Naive thymus-derived CD8-positive, alpha-beta T cell (primary cell): ENCODE measurements at regions not wholly inside any gene's neighbourhood (a gene's known extent, or its start where the extent isn't known, plus 50 kb on each side); places are given as distances from the start of the nearest gene placed in this dataset.
A peak's percentile ranks its signal among the peaks of the same experiment; 100 is the strongest.

Experiments used
- ATAC-seq, 2 donors: fragments of 150-1000 bp; cut with Tn5 transposase in 1 of 2; sonication (Bioruptor Pico), chemical (Tn5 transposase) in 1 of 2; 1 replicate in 1 of 2; 2 replicates in 1 of 2; pipeline ENCODE4 v1.10.0; 2021; ENCODE audit warnings: mild to moderate bottlenecking in 2 of 2, moderate library complexity in 2 of 2
- POLR2A ChIA-PET: fragments of 350-600 bp; sonication (Branson Sonifier 250); formaldehyde crosslinking; loops from one replicate; lab custom pipeline; 2021; ENCODE audit warnings: antibody characterized with exemption; lab: Charles Lee
- DNase-seq, 10 donors: peaks; one replicate each; pipeline versions ENCODE4 v3.0.0 to v3.0.0-alpha.2; 2020 to 2022
- H3K27ac Mint-ChIP-seq, 10 donors: one replicate each; pipeline ENCODE4 v1.8.0; 2020 to 2022; ENCODE audit warnings: mild to moderate bottlenecking in 10 of 10, mixed read lengths in 10 of 10, moderate library complexity in 4 of 10, inconsistent platforms in 1 of 10
- H3K27me3 Mint-ChIP-seq, 5 donors: one replicate each; pipeline ENCODE4 v1.8.0; 2021 to 2022; ENCODE audit warnings: mixed read lengths in 5 of 5
- H3K36me3 Mint-ChIP-seq, 3 donors: one replicate each; pipeline ENCODE4 v1.8.0; 2020 to 2022; ENCODE audit warnings: mixed read lengths in 3 of 3, mild to moderate bottlenecking in 2 of 3, inconsistent platforms in 1 of 3
- H3K4me1 Mint-ChIP-seq, 4 donors: one replicate each; pipeline ENCODE4 v1.8.0; 2021 to 2022; ENCODE audit warnings: mixed read lengths in 4 of 4
- H3K4me3 Mint-ChIP-seq, 10 donors: one replicate each; pipeline ENCODE4 v1.8.0; 2020 to 2022; ENCODE audit warnings: mild to moderate bottlenecking in 10 of 10, mixed read lengths in 10 of 10, moderate library complexity in 6 of 10, inconsistent platforms in 1 of 10
- H3K9me3 Mint-ChIP-seq, 9 donors: one replicate each; pipeline ENCODE4 v1.8.0; 2020 to 2022; ENCODE audit warnings: mixed read lengths in 9 of 9, mild to moderate bottlenecking in 3 of 9, inconsistent platforms in 1 of 9, moderate library complexity in 1 of 9

DNA sequence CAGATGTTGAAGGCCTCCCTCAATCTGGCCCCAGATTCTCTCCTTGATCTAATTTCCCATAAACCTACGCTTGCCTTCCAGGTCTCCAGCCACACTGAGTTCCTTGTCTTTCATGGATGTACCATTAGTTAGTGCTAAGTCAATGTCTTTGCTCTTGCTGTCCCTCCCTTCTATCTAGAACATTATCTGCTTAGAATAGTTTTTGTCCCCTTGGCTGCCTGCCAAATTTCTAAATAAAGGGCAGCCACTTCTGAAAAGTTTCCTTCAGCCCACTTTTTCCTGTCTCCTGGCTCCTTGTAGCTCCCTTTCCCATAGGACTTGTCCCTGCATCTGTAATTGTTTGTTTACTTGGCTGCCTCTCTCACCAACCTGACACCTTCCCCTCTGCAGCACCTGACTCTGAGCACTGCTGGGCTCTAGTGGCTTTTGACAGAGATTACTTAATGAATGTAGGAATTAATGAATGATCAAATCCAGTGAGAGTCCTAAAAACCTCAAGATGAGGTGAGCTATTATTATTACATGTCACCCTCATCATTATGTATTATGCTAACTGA is 58.3 kb downstream of the CXCL12 start:
- POLR2A ChIA-PET: no interaction called here
- Mint-ChIP-seq H3K27ac (no peak overlapping the region), H3K36me3 (no peaks in the 10 kb centered on the region), H3K9me3 (no peaks in the 10 kb centered on the region), H3K4me3 (no peak overlapping the region), H3K4me1 (peaks cover 0 to 1% (median 0%) of the 10 kb centered on the region in 4 donors), H3K27me3 (peaks cover 3 to 24% (median 19%) of the 10 kb centered on the region in 5 donors)
- no peak for DNase-seq
- ATAC-seq: no peak

- POLR2A ChIA-PET: no interaction called here
- Mint-ChIP-seq H3K9me3 (no peaks in the 10 kb centered on the region), H3K4me1 (peaks cover 0 to 1% (median 0%) of the 10 kb centered on the region in 4 donors), H3K4me3 (no peak overlapping the region), H3K36me3 (no peaks in the 10 kb centered on the region), H3K27ac (no peak overlapping the region), H3K27me3 (peaks cover 3 to 24% (median 19%) of the 10 kb centered on the region in 5 donors)
- no peak for ATAC-seq
- DNase-seq: no peak
Observed at GRCh38 chr10:44325596-44326307, 59.1 kb downstream of the CXCL12 start.

- POLR2A ChIA-PET: no interaction called here
- no peaks in the 10 kb centered on the region for H3K9me3 Mint-ChIP-seq
- no peak overlapping the region for H3K4me3 Mint-ChIP-seq
- H3K36me3 Mint-ChIP-seq: no peaks in the 10 kb centered on the region
- H3K27me3 Mint-ChIP-seq: peaks cover 5 to 25% (median 19%) of the 10 kb centered on the region in 5 donors
- no peak overlapping the region for H3K27ac Mint-ChIP-seq
- ATAC-seq (no peak), DNase-seq (no peak)
- H3K4me1 Mint-ChIP-seq: peaks cover 0 to 1% (median 0%) of the 10 kb centered on the region in 4 donors
Observed at GRCh38 chr10:44325157-44325556, 59.7 kb downstream of the CXCL12 start.

DNA sequence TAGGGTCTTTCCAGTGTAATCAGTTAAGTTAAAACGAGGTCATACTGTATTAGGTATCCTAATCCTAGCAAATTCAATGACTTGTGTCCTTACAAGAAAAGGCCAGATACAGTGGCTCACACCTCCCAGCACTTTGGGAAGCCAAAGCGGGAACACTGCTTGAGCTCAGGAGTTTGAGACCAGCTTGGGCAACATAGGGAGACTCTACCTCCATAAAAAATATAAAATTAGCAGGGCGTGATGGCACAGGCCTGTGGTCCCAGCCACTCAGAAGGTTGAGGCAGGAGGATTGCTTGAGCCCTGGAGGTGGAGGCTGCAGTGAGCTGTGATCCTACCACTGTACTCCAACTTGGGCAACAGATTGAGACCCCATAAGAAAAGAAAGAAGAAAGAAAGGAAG is 61.1 kb downstream of the CXCL12 start:
- H3K27ac Mint-ChIP-seq: no peak overlapping the region
- peaks cover 7 to 28% (median 19%) of the 10 kb centered on the region in 5 donors for H3K27me3 Mint-ChIP-seq
- no peaks in the 10 kb centered on the region for H3K36me3 Mint-ChIP-seq
- H3K4me3 Mint-ChIP-seq: no peak overlapping the region
- no peak for ATAC-seq
- POLR2A ChIA-PET: no interaction called here
- H3K9me3 Mint-ChIP-seq: no peaks in the 10 kb centered on the region
- H3K4me1 Mint-ChIP-seq: peaks cover 0 to 1% (median 0%) of the 10 kb centered on the region in 4 donors
- no peak for DNase-seq

DNA sequence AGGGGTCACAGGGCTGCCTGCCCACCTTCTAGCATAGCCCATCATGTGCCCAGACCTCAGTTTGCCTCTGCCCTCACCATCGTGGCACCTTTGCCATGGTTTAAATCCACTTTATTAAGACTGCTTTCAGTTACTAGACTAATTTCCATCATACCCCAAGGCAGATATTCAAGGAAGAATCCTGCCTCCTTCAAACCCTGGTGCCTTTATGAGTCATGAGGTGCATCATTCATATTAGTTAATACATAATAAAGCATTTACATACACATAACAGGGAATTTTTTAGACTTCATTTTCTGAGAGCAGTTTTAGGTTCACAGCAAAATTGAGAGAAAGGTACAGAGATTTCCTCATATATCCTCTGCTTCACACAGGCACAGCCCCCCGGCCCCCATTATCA is 62.8 kb downstream of the CXCL12 start:
- DNase-seq: no peak
- Mint-ChIP-seq H3K27me3 (peaks cover 8 to 32% (median 21%) of the 10 kb centered on the region in 5 donors), H3K36me3 (no peaks in the 10 kb centered on the region), H3K4me3 (no peak overlapping the region), H3K27ac (no peak overlapping the region), H3K4me1 (peaks cover 0 to 1% (median under 1%) of the 10 kb centered on the region in 4 donors), H3K9me3 (no peaks in the 10 kb centered on the region)
- ATAC-seq: no peak
- POLR2A ChIA-PET: no interaction called here

DNA sequence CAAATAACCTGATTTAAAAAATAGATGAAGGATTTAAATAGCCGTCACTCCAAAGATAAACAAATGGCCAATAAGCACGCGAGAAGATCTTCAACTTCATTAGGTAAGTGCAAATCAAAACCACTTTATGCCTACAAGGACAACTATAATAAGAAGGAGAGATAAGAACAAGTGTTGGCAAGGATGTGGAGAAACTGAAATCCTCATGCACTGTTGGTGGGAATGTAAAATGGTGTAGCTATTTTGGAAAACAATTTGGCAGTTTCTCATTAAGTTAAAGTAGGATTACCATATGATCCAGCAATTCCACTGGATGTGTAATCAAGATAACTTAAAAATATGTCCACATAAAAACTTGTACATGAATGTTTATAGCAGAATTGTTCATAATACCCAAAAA is 64.1 kb downstream of the CXCL12 start:
- no peak for DNase-seq
- Mint-ChIP-seq H3K27ac (no peak overlapping the region), H3K36me3 (no peaks in the 10 kb centered on the region), H3K4me3 (no peak overlapping the region), H3K27me3 (peaks cover 6 to 24% (median 16%) of the 10 kb centered on the region in 5 donors), H3K9me3 (no peaks in the 10 kb centered on the region), H3K4me1 (peaks cover 0 to 3% (median 1%) of the 10 kb centered on the region in 4 donors)
- ATAC-seq: no peak
- POLR2A ChIA-PET: no interaction called here

GRCh38 chr10:44317856-44318255 is 67.0 kb downstream of the CXCL12 start:
- Mint-ChIP-seq H3K27ac (no peak overlapping the region), H3K27me3 (peaks cover 11 to 51% (median 23%) of the 10 kb centered on the region in 5 donors)

DNA sequence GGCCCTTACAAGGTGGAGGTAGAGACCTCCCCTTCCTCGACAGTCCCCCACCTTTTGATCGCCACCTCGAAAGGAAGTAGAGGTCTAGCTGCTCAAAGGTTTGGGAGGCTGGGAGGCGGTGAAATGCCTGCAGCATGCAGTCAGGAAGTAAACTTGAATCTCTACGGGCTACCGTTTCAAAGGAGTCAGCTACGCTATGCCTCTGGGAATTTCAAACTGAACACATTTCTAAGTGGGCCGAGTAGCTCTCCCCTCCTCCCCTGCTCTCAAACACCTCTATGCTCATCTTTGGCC is 68.0 kb downstream of the CXCL12 start:
- DNase-seq (no peak), ATAC-seq (no peak)
- Mint-ChIP-seq H3K4me1 (peaks cover 0 to 2% (median under 1%) of the 10 kb centered on the region in 4 donors), H3K9me3 (no peaks in the 10 kb centered on the region), H3K4me3 (no peak overlapping the region), H3K27me3 (peaks cover 12 to 52% (median 15%) of the 10 kb centered on the region in 5 donors), H3K27ac (peak overlapping the region in 1 of 10 donors; percentile 24), H3K36me3 (no peaks in the 10 kb centered on the region)
- POLR2A ChIA-PET: no interaction called here

More at GRCh38 chr10:44317856-44318255, 67.0 kb downstream of the CXCL12 start:
- peaks cover 0 to 2% (median under 1%) of the 10 kb centered on the region in 4 donors for H3K4me1 Mint-ChIP-seq
- DNase-seq (no peak), ATAC-seq (no peak)
- H3K4me3 Mint-ChIP-seq: no peak overlapping the region
- H3K36me3 Mint-ChIP-seq: no peaks in the 10 kb centered on the region
- no peaks in the 10 kb centered on the region for H3K9me3 Mint-ChIP-seq
- POLR2A ChIA-PET: no interaction called here

DNA sequence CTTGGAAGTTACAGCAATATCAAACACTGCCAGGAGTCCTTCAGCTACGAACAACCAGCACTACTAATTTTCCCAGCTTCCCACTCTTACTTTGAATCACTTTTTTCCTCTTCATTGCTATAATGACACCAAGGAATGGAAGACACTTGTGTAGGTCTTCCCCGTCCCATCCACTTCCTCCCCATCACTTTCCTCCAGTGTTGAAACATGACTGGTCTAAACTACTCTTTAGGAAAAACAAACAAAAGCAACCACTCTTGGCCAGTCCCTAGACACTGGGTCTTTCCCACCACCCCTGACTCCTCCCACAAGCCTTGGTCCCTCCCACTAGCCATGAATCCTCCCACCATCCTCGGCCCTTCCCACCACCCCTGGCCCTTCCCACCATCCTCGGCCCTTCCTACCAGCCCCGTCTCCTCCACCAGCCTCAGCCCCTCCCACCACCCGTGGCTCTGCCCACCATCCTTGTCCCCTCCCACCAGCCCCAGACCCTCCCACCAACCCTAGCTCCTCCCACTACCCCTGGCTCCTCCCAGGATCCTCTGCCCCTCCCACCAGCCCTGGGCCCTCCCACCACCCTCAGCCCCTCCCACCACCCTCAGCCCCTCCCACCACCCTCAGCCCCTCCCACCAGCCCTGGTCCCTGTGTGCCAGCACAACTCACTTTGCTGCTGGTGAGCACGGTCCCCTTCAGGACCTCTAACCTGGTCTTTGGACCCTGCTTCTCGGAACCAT is 68.5 kb downstream of the CXCL12 start:
- H3K36me3 Mint-ChIP-seq: no peaks in the 10 kb centered on the region
- H3K9me3 Mint-ChIP-seq: no peaks in the 10 kb centered on the region
- H3K4me3 Mint-ChIP-seq: no peak overlapping the region
- H3K4me1 Mint-ChIP-seq: peaks cover 4 to 6% (median 5%) of the 10 kb centered on the region in 4 donors
- ATAC-seq (peak; percentile 23 to 43), DNase-seq (no peak)
- peak overlapping the region in 1 of 10 donors; percentile 33 for H3K27ac Mint-ChIP-seq
- POLR2A ChIA-PET: no interaction called here
- peaks cover 17 to 57% (median 19%) of the 10 kb centered on the region in 5 donors for H3K27me3 Mint-ChIP-seq

DNA sequence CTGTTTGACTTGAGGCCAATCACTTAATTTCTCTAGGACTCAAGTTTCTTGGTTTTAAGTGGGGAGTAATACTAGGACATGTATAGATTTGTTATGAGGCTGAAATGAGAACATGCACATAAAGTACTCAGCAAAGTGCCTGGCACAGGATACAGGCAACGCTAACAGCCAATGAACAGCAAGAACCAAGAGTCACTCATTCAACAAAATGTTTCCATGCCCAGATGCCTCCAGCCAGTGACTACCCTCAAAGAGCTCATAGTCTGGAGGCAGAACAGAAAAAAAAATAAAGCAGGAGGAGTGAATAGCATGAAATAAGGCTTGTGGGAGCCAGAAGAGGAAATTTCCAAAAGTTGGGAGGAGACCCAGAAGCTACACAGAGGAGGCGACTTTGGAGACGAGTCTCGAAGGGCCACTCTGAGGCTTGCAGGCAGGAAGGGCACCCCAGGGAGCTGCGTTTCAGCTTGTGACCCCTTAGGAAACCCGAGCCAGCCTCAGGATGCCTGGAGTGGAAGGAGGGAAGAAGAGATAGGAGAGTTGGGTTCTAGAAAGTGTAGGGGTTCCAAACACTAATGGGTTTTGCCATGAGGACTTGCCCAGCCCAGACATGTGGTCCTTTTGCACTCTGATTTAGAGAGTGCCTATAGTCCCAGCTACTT is 70.0 kb downstream of the CXCL12 start:
- Mint-ChIP-seq H3K4me3 (no peak overlapping the region), H3K27me3 (peaks cover 16 to 60% (median 21%) of the 10 kb centered on the region in 5 donors), H3K36me3 (no peaks in the 10 kb centered on the region), H3K9me3 (no peaks in the 10 kb centered on the region), H3K4me1 (peaks cover 7 to 14% (median 10%) of the 10 kb centered on the region in 4 donors), H3K27ac (peak overlapping the region in 1 of 10 donors; percentile 53)
- POLR2A ChIA-PET: no interaction called here
- ATAC-seq (no peak), DNase-seq (no peak)

DNA sequence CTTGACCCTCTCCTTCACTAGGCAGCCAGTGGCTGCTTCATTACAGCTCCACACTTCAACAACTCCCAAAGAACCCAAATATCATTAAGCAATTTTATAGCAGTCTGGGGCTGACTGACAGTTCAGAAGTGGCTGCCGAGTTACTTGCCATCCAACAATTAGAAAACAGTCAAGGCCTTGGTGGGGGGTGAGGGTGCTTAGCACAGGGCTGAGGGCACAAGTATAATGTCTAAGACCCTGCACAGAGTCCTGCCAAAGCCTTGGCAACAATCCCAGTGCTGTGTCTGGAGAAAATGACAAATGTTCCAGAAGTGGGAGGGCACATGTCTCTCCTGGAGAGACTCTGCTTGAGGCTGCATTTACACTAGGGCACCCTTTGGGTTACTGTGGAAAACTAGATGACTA is 71.1 kb downstream of the CXCL12 start:
- DNase-seq: no peak
- Mint-ChIP-seq H3K27me3 (peaks cover 14 to 55% (median 20%) of the 10 kb centered on the region in 5 donors), H3K9me3 (no peaks in the 10 kb centered on the region), H3K4me3 (no peak overlapping the region), H3K4me1 (peaks cover 7 to 15% (median 10%) of the 10 kb centered on the region in 4 donors), H3K36me3 (no peaks in the 10 kb centered on the region), H3K27ac (no peak overlapping the region)
- POLR2A ChIA-PET: no interaction called here
- no peak for ATAC-seq

- Mint-ChIP-seq H3K9me3 (no peaks in the 10 kb centered on the region), H3K27ac (no peak overlapping the region), H3K4me1 (peaks cover 7 to 15% (median 10%) of the 10 kb centered on the region in 4 donors), H3K36me3 (no peaks in the 10 kb centered on the region), H3K4me3 (no peak overlapping the region), H3K27me3 (peaks cover 14 to 51% (median 19%) of the 10 kb centered on the region in 5 donors)
- no peak for DNase-seq
- ATAC-seq: no peak
- POLR2A ChIA-PET: no interaction called here
Observed at GRCh38 chr10:44312401-44312800, 72.5 kb downstream of the CXCL12 start.
